ENCODE measurements at regions not wholly inside any gene's neighbourhood (a gene's known extent, or its start where the extent isn't known, plus 50 kb on each side); places are given as distances from the start of the nearest gene placed in this dataset.

- H3K36me3 ChIP-seq (replicated peaks in 1 of 2; ENCODE audit: control insufficient read depth in 1 of 2, insufficient read depth in 2 of 2, low read length in 1 of 2), result no peaks in the 10 kb centered on the region
- no peaks in the 10 kb centered on the region for H3K9me2 ChIP-seq
- no peaks in the 10 kb centered on the region; a peak in 1 of 4 replicates for H3K4me1 ChIP-seq (ENCODE audit: control insufficient read depth in 1 of 2, insufficient read depth in 2 of 2, low read depth in 1 of 2, low read length in 1 of 2)
- H3K4me2 ChIP-seq, result no peak overlapping the region
- no peaks in the 10 kb centered on the region for H3F3A ChIP-seq (replicated peaks; ENCODE audit: insufficient read depth)
- no peak overlapping the region for H3K9ac ChIP-seq
- no peak overlapping the region for H3K4me3 ChIP-seq (ENCODE audit: low read depth in 2 of 2, low read length in 1 of 2)
- 32% methylated on average over 2 of the region's 2 CpGs for WGBS (ENCODE audit: low lambda C conversion rate)
- CTCF ChIA-PET, result no interaction called here
- no peak overlapping the region for H2AFZ ChIP-seq (ENCODE audit: low read depth)
- no peaks in the 10 kb centered on the region for H3K79me2 ChIP-seq (ENCODE audit: insufficient read depth)
- no peaks in the 10 kb centered on the region for H4K20me1 ChIP-seq (ENCODE audit: insufficient read depth)
- no peak overlapping the region for H3K27ac ChIP-seq (ENCODE audit: low read depth in 2 of 2, low read length in 1 of 2)
- POLR2A ChIA-PET, result no interaction called here
- TF ChIP-seq GABPA (IDR thresholded peaks at IDR 0.05; ENCODE audit: low read depth), result no peak
- no peak for TF ChIP-seq ZBTB33 (IDR thresholded peaks at IDR 0.05; ENCODE audit: borderline replicate concordance, low read depth)
- TF ChIP-seq FOXJ3 (CRISPR knock-in tag; IDR thresholded peaks at IDR 0.05), result no peak
- TF ChIP-seq SIN3A (IDR thresholded peaks at IDR 0.05; ENCODE audit: borderline replicate concordance, low read depth, low read length), result no peak
- TF ChIP-seq MEF2A (IDR thresholded peaks at IDR 0.05; ENCODE audit: borderline replicate concordance, low read depth), result no peak
- TF ChIP-seq FOSL2 (IDR thresholded peaks at IDR 0.05; ENCODE audit: borderline replicate concordance, low read depth), result no peak
- TF ChIP-seq PBX3 (IDR thresholded peaks at IDR 0.05), result no peak
- TF ChIP-seq POLR2AphosphoS5 (IDR thresholded peaks at IDR 0.05; ENCODE audit: low read depth, low read length), result no peak
- H3K27me3 ChIP-seq (ENCODE audit: insufficient read depth), result no peaks in the 10 kb centered on the region
- H3K9me3 ChIP-seq, result no peaks in the 10 kb centered on the region
- no peak for DNase-seq
Measured at GRCh38 chr6:98027898-98028297, 744.9 kb upstream of the MMS22L start.

DNA sequence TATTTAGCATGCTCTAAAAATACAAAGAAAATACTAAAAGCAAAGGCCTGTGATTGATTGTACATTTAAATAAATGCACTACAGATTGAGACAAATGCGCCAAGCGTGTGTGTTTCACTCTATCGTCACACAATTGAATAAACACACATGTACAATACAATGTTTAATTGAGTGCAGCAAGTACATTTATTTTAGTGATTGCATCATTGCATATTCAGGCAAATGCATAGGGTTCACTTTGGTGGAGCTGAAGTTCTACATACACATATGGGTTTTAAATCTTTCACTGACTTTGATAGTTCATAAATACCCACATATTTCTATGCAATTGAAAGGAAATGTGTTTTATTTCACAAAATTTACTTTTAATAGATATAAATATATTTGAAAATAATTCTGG is 750.6 kb upstream of the MMS22L start:
- TF ChIP-seq GABPA (IDR thresholded peaks at IDR 0.05; ENCODE audit: low read depth) (no peak), TEAD4 (IDR thresholded peaks at IDR 0.05; ENCODE audit: borderline replicate concordance, insufficient read depth) (no peak)
- H4K20me1 ChIP-seq (ENCODE audit: insufficient read depth), result no peaks in the 10 kb centered on the region
- H3K9ac ChIP-seq, result no peak overlapping the region
- no peaks in the 10 kb centered on the region for H3F3A ChIP-seq (replicated peaks; ENCODE audit: insufficient read depth)
- H3K4me2 ChIP-seq, result no peak overlapping the region
- no peaks in the 10 kb centered on the region for H3K27me3 ChIP-seq (ENCODE audit: insufficient read depth)
- ChIA-PET POLR2A (no interaction called here), CTCF (no interaction called here)
- no peak for DNase-seq
- H3K79me2 ChIP-seq (ENCODE audit: insufficient read depth), result no peaks in the 10 kb centered on the region
- no peak overlapping the region for H3K4me3 ChIP-seq (ENCODE audit: low read depth in 2 of 2, low read length in 1 of 2)
- 89% methylated on average over 3 of the region's 3 CpGs for WGBS (ENCODE audit: low lambda C conversion rate)
- H3K4me1 ChIP-seq (ENCODE audit: control insufficient read depth in 1 of 2, insufficient read depth in 2 of 2, low read depth in 1 of 2, low read length in 1 of 2), result no peaks in the 10 kb centered on the region
- H3K9me2 ChIP-seq, result no peaks in the 10 kb centered on the region
- H3K27ac ChIP-seq (ENCODE audit: low read depth in 2 of 2, low read length in 1 of 2), result no peak overlapping the region
- H3K9me3 ChIP-seq, result no peaks in the 10 kb centered on the region
- H2AFZ ChIP-seq (ENCODE audit: low read depth), result no peak overlapping the region
- H3K36me3 ChIP-seq (replicated peaks in 1 of 2; ENCODE audit: control insufficient read depth in 1 of 2, insufficient read depth in 2 of 2, low read length in 1 of 2), result no peaks in the 10 kb centered on the region
